LNCaP clone FGC (cell line): ENCODE measurements at regions not wholly inside any gene's neighbourhood (a gene's known extent, or its start where the extent isn't known, plus 50 kb on each side); places are given as distances from the start of the nearest gene placed in this dataset.
"Not testable (repeated sequence)": the region's sequence is repeated elsewhere in the genome, so short reads cannot be mapped to it uniquely, and the experiment has no call there.

Experiments
- DNase-seq: peaks from one replicate; pipeline ENCODE4 v3.0.0-alpha.2; 2011; ENCODE audit warnings: low read depth
- H3K4me3 ChIP-seq: 2 replicates; pipeline ENCODE4 v1.5.1; 2011; ENCODE audit warnings: mild to moderate bottlenecking, low read depth, low read length, control low read depth
- TF ChIP-seq, protein P1 (sequence below): IDR thresholded peaks from 2 replicates; pipeline ENCODE4 v1.5.1; 2012; ENCODE audit warnings: mild to moderate bottlenecking; ENCODE audit not compliant: control insufficient read depth, insufficient read depth; ENCODE audit errors: extremely low read depth

DNA sequence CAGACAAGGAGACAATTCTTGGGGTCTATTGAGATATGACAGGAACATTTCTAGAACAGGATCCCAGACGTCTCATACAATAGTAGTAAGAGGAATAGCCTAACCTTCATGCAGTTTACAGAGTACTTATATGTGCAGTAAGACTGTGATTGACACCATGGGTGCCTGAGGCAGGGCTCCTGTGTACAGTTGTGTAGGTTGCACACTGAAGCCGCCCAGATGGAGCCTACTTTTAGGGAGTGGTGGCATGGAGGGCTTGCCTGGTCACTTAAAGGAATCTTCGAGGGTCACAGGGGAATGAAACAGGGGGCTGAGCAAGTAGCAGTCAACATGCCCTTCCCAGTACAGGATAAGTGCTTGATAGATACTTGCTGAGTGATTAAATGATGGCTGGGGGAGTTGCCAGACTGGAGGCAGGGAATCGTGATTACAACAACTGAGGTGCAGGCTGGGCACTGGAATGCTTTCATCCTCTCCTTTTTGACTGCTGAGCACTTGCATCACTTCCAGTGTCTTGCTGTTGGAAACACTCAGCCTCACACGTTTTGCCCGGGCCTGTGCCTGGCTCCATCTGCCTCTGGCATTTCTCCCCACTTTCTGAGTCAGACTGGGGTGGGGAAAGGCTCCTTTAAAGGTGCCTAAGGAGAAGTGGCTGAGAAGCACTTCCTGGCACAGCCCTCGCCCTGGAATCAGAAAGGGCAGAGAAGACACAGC, 71.0 kb downstream of the COPRS start:
- DNase-seq: no peak
- no peak overlapping the region for H3K4me3 ChIP-seq
- TF ChIP-seq, protein P1, sequence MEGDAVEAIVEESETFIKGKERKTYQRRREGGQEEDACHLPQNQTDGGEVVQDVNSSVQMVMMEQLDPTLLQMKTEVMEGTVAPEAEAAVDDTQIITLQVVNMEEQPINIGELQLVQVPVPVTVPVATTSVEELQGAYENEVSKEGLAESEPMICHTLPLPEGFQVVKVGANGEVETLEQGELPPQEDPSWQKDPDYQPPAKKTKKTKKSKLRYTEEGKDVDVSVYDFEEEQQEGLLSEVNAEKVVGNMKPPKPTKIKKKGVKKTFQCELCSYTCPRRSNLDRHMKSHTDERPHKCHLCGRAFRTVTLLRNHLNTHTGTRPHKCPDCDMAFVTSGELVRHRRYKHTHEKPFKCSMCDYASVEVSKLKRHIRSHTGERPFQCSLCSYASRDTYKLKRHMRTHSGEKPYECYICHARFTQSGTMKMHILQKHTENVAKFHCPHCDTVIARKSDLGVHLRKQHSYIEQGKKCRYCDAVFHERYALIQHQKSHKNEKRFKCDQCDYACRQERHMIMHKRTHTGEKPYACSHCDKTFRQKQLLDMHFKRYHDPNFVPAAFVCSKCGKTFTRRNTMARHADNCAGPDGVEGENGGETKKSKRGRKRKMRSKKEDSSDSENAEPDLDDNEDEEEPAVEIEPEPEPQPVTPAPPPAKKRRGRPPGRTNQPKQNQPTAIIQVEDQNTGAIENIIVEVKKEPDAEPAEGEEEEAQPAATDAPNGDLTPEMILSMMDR: no peak

DNA sequence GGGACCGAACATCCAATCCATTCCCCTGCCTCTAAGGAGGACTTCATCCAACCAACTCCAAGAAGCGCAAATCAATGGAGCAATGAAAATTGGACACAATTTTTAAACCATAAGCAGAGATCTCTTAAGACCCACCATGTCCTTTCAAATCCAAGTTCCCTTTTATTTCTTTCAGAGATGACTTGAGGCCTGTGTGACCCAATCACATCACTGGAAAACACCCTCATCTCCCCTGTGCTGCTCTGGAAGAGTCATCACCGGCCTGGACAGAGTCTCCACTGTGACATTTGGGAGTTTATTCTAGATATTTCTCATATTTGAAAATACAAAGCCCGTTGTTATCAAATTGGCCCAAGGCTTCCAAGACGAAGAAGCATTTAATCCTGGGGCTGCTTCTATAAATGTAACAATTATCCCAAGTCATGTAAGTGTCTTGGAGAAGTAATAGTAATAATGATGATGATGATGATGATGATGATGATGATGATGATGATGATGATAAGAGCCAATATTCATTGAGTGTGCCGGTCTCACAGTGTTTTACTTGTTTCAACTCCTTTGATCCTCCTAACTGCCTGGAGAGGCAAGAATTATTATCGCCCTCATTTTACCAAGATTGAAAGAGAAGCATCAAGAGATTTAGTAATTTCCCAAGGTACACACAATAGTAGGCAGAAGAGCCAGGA, 72.1 kb downstream of the COPRS start:
- no peak for DNase-seq
- no peak overlapping the region for H3K4me3 ChIP-seq
- TF ChIP-seq, protein P1: no peak

DNA sequence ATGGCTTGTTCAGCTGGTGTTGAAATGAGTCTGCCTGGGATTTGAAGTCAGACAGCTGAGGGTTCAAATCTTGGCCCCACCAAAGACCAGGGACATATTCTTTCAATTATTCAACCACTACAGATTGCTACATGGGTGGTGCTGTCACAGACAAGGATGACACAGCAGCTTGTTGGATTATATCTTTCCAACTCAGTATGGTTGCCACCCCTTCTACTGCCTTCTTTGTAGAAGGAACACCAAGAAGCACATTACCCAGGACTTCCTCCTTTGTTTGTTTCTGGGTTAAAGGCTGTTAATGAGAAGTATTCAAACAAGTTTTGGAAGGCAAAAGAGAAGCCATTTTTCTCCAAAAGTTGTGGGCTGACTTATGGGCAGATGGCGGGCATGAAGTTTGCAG, 78.6 kb downstream of the COPRS start:
- no peak for DNase-seq
- H3K4me3 ChIP-seq: no peak overlapping the region
- TF ChIP-seq, protein P1: no peak

DNA sequence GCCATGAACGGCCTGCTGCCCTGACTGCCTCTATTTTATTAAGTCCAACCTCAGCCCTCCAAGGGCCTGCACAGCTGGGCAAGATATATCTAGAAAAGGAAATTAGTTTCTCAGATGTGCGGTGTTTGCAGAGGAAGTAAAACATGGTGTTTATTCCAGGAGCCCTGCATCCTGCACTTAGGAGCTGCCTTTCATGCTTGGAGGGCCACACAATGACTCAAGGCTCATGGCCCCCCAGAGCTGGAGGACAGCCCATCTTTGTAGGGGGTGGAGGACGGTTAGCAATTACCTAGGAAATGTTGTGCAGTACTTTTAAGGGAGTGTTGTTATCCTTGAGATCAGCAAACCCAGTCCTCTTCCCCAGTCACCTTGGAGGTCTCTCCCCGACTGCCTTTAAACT, 80.5 kb downstream of the COPRS start:
- TF ChIP-seq, protein P1: no peak
- no peak overlapping the region for H3K4me3 ChIP-seq
- DNase-seq: no peak

GRCh38 chr17:31771328-31771727, 87.7 kb downstream of the COPRS start:
- H3K4me3 ChIP-seq, DNase-seq: not testable (repeated sequence)

GRCh38 chr17:31770501-31770900, 88.5 kb downstream of the COPRS start:
- not testable (repeated sequence) for DNase-seq, H3K4me3 ChIP-seq

DNA sequence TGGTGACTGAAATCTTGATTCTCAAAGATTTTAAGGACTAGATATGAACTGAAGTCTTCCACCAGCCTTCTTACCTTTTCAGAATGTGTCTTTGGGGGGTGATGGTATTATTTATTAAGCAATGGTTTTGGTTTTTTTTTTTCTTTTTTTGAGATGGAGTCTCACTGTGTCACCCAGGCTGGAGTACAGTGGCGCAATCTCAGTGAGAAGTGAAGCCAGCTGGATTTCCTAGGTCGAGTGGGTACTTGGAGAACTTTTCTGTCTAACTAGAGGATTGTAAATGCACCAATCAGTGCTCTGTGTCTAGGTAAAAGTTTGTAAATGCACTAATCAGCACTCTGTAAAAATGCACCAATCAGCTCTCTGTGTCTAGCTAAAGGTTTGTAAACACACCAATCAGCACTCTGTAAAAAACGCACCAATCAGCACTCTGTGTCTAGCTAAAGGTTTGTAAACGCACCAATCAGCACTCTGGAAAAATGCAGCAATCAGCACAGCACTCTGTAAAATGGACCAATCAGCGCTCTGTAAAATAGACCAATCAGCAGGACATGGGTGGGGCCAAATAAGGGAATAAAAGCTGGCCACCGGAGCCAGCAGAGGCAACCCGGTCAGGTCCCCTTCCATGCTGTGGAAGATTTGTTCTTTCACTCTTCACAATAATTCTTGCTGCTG, 97.1 kb downstream of the COPRS start:
- not testable (repeated sequence) for H3K4me3 ChIP-seq, DNase-seq

- TF ChIP-seq, protein P1: no peak
- no peak overlapping the region for H3K4me3 ChIP-seq
- no peak for DNase-seq
These were observed 100.4 kb downstream of the COPRS start for GRCh38 chr17:31758646-31759045.
